OCI-LY7 (cell line): ENCODE measurements at regions not wholly inside any gene's neighbourhood (a gene's known extent, or its start where the extent isn't known, plus 50 kb on each side); places are given as distances from the start of the nearest gene placed in this dataset.

Experiments used
- BruUV-seq: library from RNA; stranded (reverse); fragments of 400-500 nt; replicated peaks from 2 replicates; lab custom pipeline; 2021; lab: Mats Ljungman, UMichigan
- CTCF ChIA-PET: fragments of 300-600 bp; sonication (Branson Sonifier 250); formaldehyde crosslinking; loops from one replicate; lab custom pipeline; 2022; ENCODE audit warnings: antibody characterized with exemption; ENCODE audit not compliant: unreplicated experiment; lab: Charles Lee
- POLR2A ChIA-PET: fragments of 300-600 bp; sonication (Branson Sonifier 250); formaldehyde crosslinking; loops from one replicate; lab custom pipeline; 2022; ENCODE audit warnings: antibody characterized with exemption; lab: Charles Lee
- DNase-seq: peaks from one replicate; pipeline ENCODE4 v3.0.0-alpha.2; 2015; ENCODE audit warnings: low spot score
- H2AFZ ChIP-seq: fragments of 200-600 bp; sonication (generic), shearing (Covaris generic); 2 replicates; pipeline ENCODE4 v1.6.1; 2014; ENCODE audit warnings: mild to moderate bottlenecking, antibody characterized with exemption, low read length, moderate library complexity
- H3K27ac ChIP-seq: fragments of 200-600 bp; sonication (generic); 2 replicates; pipeline ENCODE4 v1.5.1; 2014; ENCODE audit warnings: mixed run types, low read depth, mild to moderate bottlenecking, moderate library complexity, low read length, inconsistent platforms; ENCODE audit not compliant: poor library complexity, severe bottlenecking
- H3K36me3 ChIP-seq: fragments of 200-600 bp; sonication (generic); 2 replicates; pipeline ENCODE4 v1.6.1; 2014; ENCODE audit warnings: mild to moderate bottlenecking, antibody characterized with exemption, low read length, moderate library complexity, mixed read lengths; ENCODE audit not compliant: insufficient read depth
- H3K4me1 ChIP-seq: fragments of 200-600 bp; sonication (generic); 2 replicates; pipeline ENCODE4 v1.5.1; 2014; ENCODE audit warnings: mild to moderate bottlenecking, low read length; ENCODE audit not compliant: insufficient read depth, poor library complexity, severe bottlenecking
- H3K4me2 ChIP-seq: fragments of 200-600 bp; sonication (generic); 2 replicates; pipeline ENCODE4 v1.6.1; 2014; ENCODE audit warnings: mild to moderate bottlenecking, low read length
- H3K4me3 ChIP-seq: fragments of 200-600 bp; sonication (generic); 2 replicates; pipeline ENCODE4 v1.5.1; 2014; ENCODE audit warnings: mild to moderate bottlenecking, low read depth, low read length; ENCODE audit not compliant: poor library complexity, severe bottlenecking
- H3K79me2 ChIP-seq: fragments of 200-600 bp; sonication (generic); 2 replicates; pipeline ENCODE4 v1.6.1; 2016; ENCODE audit warnings: low read depth, mild to moderate bottlenecking, low read length, moderate library complexity, mixed read lengths; ENCODE audit not compliant: insufficient read depth
- H3K9me2 ChIP-seq: fragments of 200-600 bp; sonication (generic); 2 replicates; pipeline ENCODE4 v1.6.1; 2016; ENCODE audit warnings: mild to moderate bottlenecking, low read length, mixed read lengths; ENCODE audit not compliant: insufficient read depth
- H3K9me3 ChIP-seq: fragments of 200-600 bp; sonication (generic); 2 replicates; pipeline ENCODE4 v1.6.1; 2014; ENCODE audit warnings: mild to moderate bottlenecking, mixed run types, low read length, mixed read lengths
- H4K20me1 ChIP-seq: fragments of 200-600 bp; sonication (generic); 2 replicates; pipeline ENCODE4 v1.6.1; 2014; ENCODE audit warnings: mild to moderate bottlenecking, antibody characterized with exemption, low read length, moderate library complexity, mixed read lengths; ENCODE audit not compliant: insufficient read depth
- CTCF ChIP-seq: fragments of 200-600 bp; sonication (generic); conservative IDR thresholded peaks from 2 replicates; pipeline ENCODE4 v1.5.1; 2014; ENCODE audit warnings: mild to moderate bottlenecking, antibody characterized with exemption, low read length, moderate library complexity, mixed read lengths
- EZH2phosphoT487 ChIP-seq: fragments of 200-600 bp; sonication (generic); IDR thresholded peaks from 2 replicates; pipeline ENCODE4 v1.6.1; 2018; ENCODE audit warnings: low read depth, borderline replicate concordance, mild to moderate bottlenecking, mixed run types, antibody characterized with exemption, low read length, moderate library complexity, mixed read lengths
- intact Hi-C: fragments of 100-400 bp; cut with micrococcal nuclease; formaldehyde crosslinking; loops from one replicate; pipeline ENCODE4 v1.10.0; 2022; ENCODE audit not compliant: unreplicated experiment

GRCh38 chr20:22374678-22375590, 209.4 kb downstream of the FOXA2 start:
- Histone ChIP-seq H3K79me2 (no peaks in the 10 kb centered on the region), H3K27ac (no peak overlapping the region), H2AFZ (0 out of 2 replicates have a peak overlapping the region, but pooled peaks have one; percentile 13), H3K4me1 (peaks cover 35% of the 10 kb centered on the region), H3K4me3 (no peak overlapping the region), H3K4me2 (peak overlapping the region; percentile 31; the same call in 1 of the 2 replicates), H4K20me1 (no peaks in the 10 kb centered on the region), H3K36me3 (no peaks in the 10 kb centered on the region), H3K9me3 (no peaks in the 10 kb centered on the region), H3K9me2 (no peaks in the 10 kb centered on the region)
- ChIA-PET POLR2A (no interaction called here), CTCF (no interaction called here)
- intact Hi-C loops, result no loop called here
- DNase-seq, result peak; percentile 50
- TF ChIP-seq CTCF, result no peak
- no peak for TF ChIP-seq EZH2phosphoT487
- no TSS peak for BruUV-seq

- ChIA-PET CTCF (no interaction called here), POLR2A (no interaction called here)
- no peaks in the 10 kb centered on the region for H4K20me1 ChIP-seq
- no peaks in the 10 kb centered on the region for H3K79me2 ChIP-seq
- BruUV-seq, result no TSS peak
- H3K4me2 ChIP-seq, result no peak overlapping the region
- no peak for TF ChIP-seq CTCF
- TF ChIP-seq EZH2phosphoT487, result no peak
- H3K4me3 ChIP-seq, result no peak overlapping the region
- H3K27ac ChIP-seq, result no peak overlapping the region
- intact Hi-C loops, result no loop called here
- H3K9me2 ChIP-seq, result no peaks in the 10 kb centered on the region
- no peak for DNase-seq
- peaks cover 35% of the 10 kb centered on the region for H3K4me1 ChIP-seq
- H3K36me3 ChIP-seq, result no peaks in the 10 kb centered on the region
- H2AFZ ChIP-seq, result no peak overlapping the region
- H3K9me3 ChIP-seq, result no peaks in the 10 kb centered on the region
These were observed 210.3 kb downstream of the FOXA2 start for GRCh38 chr20:22374066-22374465.
